H1 (cell line): ENCODE measurements at regions not wholly inside any gene's neighbourhood (a gene's known extent, or its start where the extent isn't known, plus 50 kb on each side); places are given as distances from the start of the nearest gene placed in this dataset.

Source experiments
- ASH2L ChIP-seq: fragments of 200-600, 300-600 bp; sonication (generic); IDR thresholded peaks from one replicate; pipeline ENCODE4 v1.7.1; 2017; ENCODE audit warnings: low read length
- ATF2 ChIP-seq: IDR thresholded peaks from 2 replicates; pipeline ENCODE4 v1.6.1; 2012; ENCODE audit warnings: low read length, inconsistent platforms
- KDM5A ChIP-seq: fragments of 200-600 bp; IDR thresholded peaks from 2 replicates; pipeline ENCODE4 v1.7.1; 2012; ENCODE audit warnings: mild to moderate bottlenecking, low read length, inconsistent platforms, mixed read lengths
- PHF8 ChIP-seq: fragments of 200-600 bp; sonication (generic); conservative IDR thresholded peaks from 2 replicates; pipeline ENCODE4 v1.7.1; 2012; ENCODE audit warnings: low read depth, mild to moderate bottlenecking, inconsistent platforms, low read length, moderate library complexity
- RAD21 ChIP-seq, 2 experiments: IDR thresholded peaks in 1 of 2; conservative IDR thresholded peaks in 1 of 2; 2 replicates each; pipeline ENCODE4 v1.6.1; 2011; ENCODE audit warnings: low read depth in 2 of 2, low read length in 2 of 2, improper control_type of control experiment in 1 of 2, inconsistent platforms in 1 of 2, mild to moderate bottlenecking in 1 of 2, moderate library complexity in 1 of 2

DNA sequence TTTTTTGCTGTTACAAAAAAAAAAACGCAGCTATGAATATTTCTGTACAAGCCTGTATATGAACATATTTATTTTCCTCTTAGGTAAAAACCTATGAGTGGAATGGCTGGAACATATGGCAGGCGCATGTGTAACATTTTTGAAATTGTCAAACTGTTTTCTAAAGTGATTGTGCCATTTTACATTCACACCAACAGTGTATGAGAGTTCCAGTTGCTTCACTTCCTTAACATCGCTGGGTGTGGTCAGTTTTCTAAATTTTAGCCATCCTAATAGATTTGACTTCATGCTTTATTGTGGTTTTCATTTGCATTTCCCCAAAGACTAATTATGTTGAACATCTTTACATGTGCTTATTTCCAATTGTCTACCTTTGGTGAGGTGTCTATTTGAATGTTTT, 306.8 kb downstream of the KCNRG start (continued):
- no peak for TF ChIP-seq ATF2
- TF ChIP-seq RAD21 (IDR thresholded peaks at IDR 0.05 in 1 of 2, conservative IDR thresholded peaks at IDR 0.05 in 1 of 2; ENCODE audit: low read depth in 2 of 2, low read length in 2 of 2): no peak
- TF ChIP-seq ASH2L: no peak
- no peak for TF ChIP-seq KDM5A
- TF ChIP-seq PHF8: no peak
- TF ChIP-seq, all 59 proteins: peak for 0
